Ishikawa (cell line): ENCODE measurements at regions not wholly inside any gene's neighbourhood (a gene's known extent, or its start where the extent isn't known, plus 50 kb on each side); places are given as distances from the start of the nearest gene placed in this dataset.

Experiments
- CEBPB ChIP-seq: IDR thresholded peaks from 2 replicates; pipeline ENCODE4 v1.6.1; 2012
- CREB1 ChIP-seq: IDR thresholded peaks from 2 replicates; pipeline ENCODE4 v1.6.1; 2012; ENCODE audit warnings: low read depth
- EGR1 ChIP-seq: IDR thresholded peaks from 2 replicates; pipeline ENCODE4 v1.6.1; 2012
- EP300 ChIP-seq: IDR thresholded peaks from 2 replicates; pipeline ENCODE4 v1.6.1; 2012; ENCODE audit warnings: borderline replicate concordance
- FOXM1 ChIP-seq: IDR thresholded peaks from 2 replicates; pipeline ENCODE4 v1.6.1; 2012; ENCODE audit warnings: low read depth, borderline replicate concordance
- MAX ChIP-seq: IDR thresholded peaks from 2 replicates; pipeline ENCODE4 v1.6.1; 2012
- NFIC ChIP-seq: IDR thresholded peaks from 2 replicates; pipeline ENCODE4 v1.6.1; 2012
- RAD21 ChIP-seq: IDR thresholded peaks from 2 replicates; pipeline ENCODE4 v1.6.1; 2012; ENCODE audit warnings: low read depth
- REST ChIP-seq: IDR thresholded peaks from 2 replicates; pipeline ENCODE4 v1.6.1; 2012; ENCODE audit warnings: low read depth, mild to moderate bottlenecking
- TAF1 ChIP-seq: IDR thresholded peaks from 2 replicates; pipeline ENCODE4 v1.6.1; 2012; ENCODE audit warnings: low read depth, mild to moderate bottlenecking
- TCF12 ChIP-seq: IDR thresholded peaks from 2 replicates; pipeline ENCODE4 v1.6.1; 2012; ENCODE audit warnings: low read depth
- TEAD4 ChIP-seq: IDR thresholded peaks from 2 replicates; pipeline ENCODE4 v1.6.1; 2012
- USF1 ChIP-seq: IDR thresholded peaks from 2 replicates; pipeline ENCODE4 v1.6.1; 2012
- YY1 ChIP-seq: IDR thresholded peaks from 2 replicates; pipeline ENCODE4 v1.6.1; 2012; ENCODE audit warnings: low read depth
- ZBTB7A ChIP-seq: IDR thresholded peaks from 2 replicates; pipeline ENCODE4 v1.6.1; 2012; ENCODE audit warnings: low read depth

- TF ChIP-seq TEAD4 (no peak), TAF1 (no peak), USF1 (no peak), RAD21 (no peak), NFIC (no peak), TCF12 (no peak), EP300 (no peak), YY1 (no peak), EGR1 (no peak), CREB1 (no peak), REST (no peak), MAX (no peak), FOXM1 (no peak), CEBPB (no peak), ZBTB7A (no peak)
Observed at GRCh38 chr15:26126070-26126469, 262.9 kb upstream of the ATP10A start.

GRCh38 chr15:26125664-26126063 is 262.5 kb upstream of the ATP10A start:
- TF ChIP-seq RAD21 (no peak), TAF1 (no peak), TEAD4 (no peak), USF1 (no peak), ZBTB7A (no peak), CEBPB (no peak), FOXM1 (no peak), EGR1 (no peak), TCF12 (no peak), CREB1 (no peak), NFIC (no peak), REST (no peak), YY1 (no peak), EP300 (no peak)

GRCh38 chr15:26119322-26119721 is 256.2 kb upstream of the ATP10A start:
- TF ChIP-seq YY1 (no peak), USF1 (no peak), FOXM1 (no peak), TEAD4 (no peak), NFIC (no peak), EGR1 (no peak), CEBPB (no peak), EP300 (no peak), CREB1 (no peak), TAF1 (no peak), REST (no peak), RAD21 (no peak), ZBTB7A (no peak)

- TF ChIP-seq CEBPB (no peak), FOXM1 (no peak), TEAD4 (no peak), RAD21 (no peak), REST (no peak), YY1 (no peak), EP300 (no peak), ZBTB7A (no peak), TAF1 (no peak), CREB1 (no peak), USF1 (no peak), TCF12 (no peak)
Observed at GRCh38 chr15:26115229-26115943, 252.3 kb upstream of the ATP10A start.
